Panc1 (cell line): ENCODE measurements at regions not wholly inside any gene's neighbourhood (a gene's known extent, or its start where the extent isn't known, plus 50 kb on each side); places are given as distances from the start of the nearest gene placed in this dataset.

ENCODE experiments used
- ATAC-seq: fragments of 200-7000 bp; cut with Tn5 transposase; 2 replicates; pipeline ENCODE4 v1.9.1; 2020; ENCODE audit warnings: mild to moderate bottlenecking, moderate library complexity
- BruUV-seq: library from RNA; stranded (reverse); fragments of 400-500 nt; replicated peaks from 2 replicates; lab custom pipeline; 2021; lab: Mats Ljungman, UMichigan
- CTCF ChIA-PET: fragments of 300-600 bp; sonication (Branson Sonifier 250); formaldehyde crosslinking; loops from one replicate; lab custom pipeline; 2022; ENCODE audit warnings: antibody characterized with exemption; lab: Charles Lee
- POLR2A ChIA-PET: fragments of 300-600 bp; sonication (Branson Sonifier 250); formaldehyde crosslinking; loops from one replicate; lab custom pipeline; 2022; ENCODE audit warnings: antibody characterized with exemption; lab: Charles Lee
- DNase-seq: peaks from one replicate; pipeline ENCODE4 v3.0.0-alpha.2; 2010; ENCODE audit warnings: low read depth, low spot score
- H3K27ac ChIP-seq: 2 replicates; pipeline ENCODE4 v1.5.1; 2011; ENCODE audit warnings: mild to moderate bottlenecking, low read length, inconsistent platforms
- H3K27me3 ChIP-seq: fragments of 200-500 bp; sonication (Bioruptor generic); 2 replicates; pipeline ENCODE4 v1.6.0; 2014; ENCODE audit warnings: low read length, inconsistent platforms; ENCODE audit not compliant: control insufficient read depth, insufficient read depth
- H3K36me3 ChIP-seq: fragments of 200-500 bp; sonication (Bioruptor generic); 2 replicates; pipeline ENCODE4 v1.5.1; 2014; ENCODE audit warnings: inconsistent platforms, mild to moderate bottlenecking, low read length, moderate library complexity; ENCODE audit not compliant: control insufficient read depth, insufficient read depth
- H3K4me1 ChIP-seq: 2 replicates; pipeline ENCODE4 v1.5.1; 2011; ENCODE audit warnings: inconsistent platforms, mild to moderate bottlenecking, low read length, moderate library complexity; ENCODE audit not compliant: control insufficient read depth, insufficient read depth
- H3K4me3 ChIP-seq, 2 experiments: 2 replicates each; pipeline ENCODE4 v1.5.1; 2011 to 2012; ENCODE audit warnings: low read depth in 2 of 2, low read length in 2 of 2, mild to moderate bottlenecking in 2 of 2, inconsistent platforms in 1 of 2, moderate library complexity in 1 of 2
- H3K9me3 ChIP-seq: fragments of 200-500 bp; sonication (Bioruptor generic); 2 replicates; pipeline ENCODE4 v1.5.1; 2014; ENCODE audit warnings: low read depth, mild to moderate bottlenecking, inconsistent platforms, low read length, moderate library complexity; ENCODE audit not compliant: control insufficient read depth, insufficient read depth
- POLR2AphosphoS5 ChIP-seq: IDR thresholded peaks from 2 replicates; pipeline ENCODE4 v1.6.1; 2012; ENCODE audit warnings: mild to moderate bottlenecking, low read depth, low read length, moderate library complexity
- SIN3A ChIP-seq: IDR thresholded peaks from 2 replicates; pipeline ENCODE4 v1.6.1; 2012; ENCODE audit warnings: low read depth, mild to moderate bottlenecking, low read length, moderate library complexity, borderline replicate concordance; ENCODE audit not compliant: insufficient read depth
- TCF7L2 ChIP-seq: IDR thresholded peaks from 2 replicates; pipeline ENCODE4 v1.6.1; 2011; ENCODE audit warnings: mild to moderate bottlenecking, low read depth, low read length, inconsistent platforms
- in situ Hi-C: cut with HindIII; loops from 2 replicates; pipeline ENCODE4 v1.10.0; 2016; ENCODE audit warnings: low sequenced_read_pairs, low pct_unique_long_range_greater_than_20kb
- intact Hi-C: fragments of 100-400 bp; cut with micrococcal nuclease; formaldehyde crosslinking; loops from one replicate; pipeline ENCODE4 v1.10.0; 2022; ENCODE audit not compliant: unreplicated experiment
- TF ChIP-seq, protein P1 (sequence below), 2 experiments: IDR thresholded peaks; 2 replicates each; pipeline ENCODE4 v1.6.1; 2011 to 2012; ENCODE audit warnings: low read depth in 2 of 2, control low read depth in 1 of 2, low read length in 1 of 2, mild to moderate bottlenecking in 1 of 2, moderate library complexity in 1 of 2; ENCODE audit not compliant: insufficient read depth in 1 of 2
- TF ChIP-seq, protein P2 (sequence below): fragments of 450-650 bp; IDR thresholded peaks from 2 replicates; pipeline ENCODE4 v1.5.1; 2017; ENCODE audit warnings: mild to moderate bottlenecking

DNA sequence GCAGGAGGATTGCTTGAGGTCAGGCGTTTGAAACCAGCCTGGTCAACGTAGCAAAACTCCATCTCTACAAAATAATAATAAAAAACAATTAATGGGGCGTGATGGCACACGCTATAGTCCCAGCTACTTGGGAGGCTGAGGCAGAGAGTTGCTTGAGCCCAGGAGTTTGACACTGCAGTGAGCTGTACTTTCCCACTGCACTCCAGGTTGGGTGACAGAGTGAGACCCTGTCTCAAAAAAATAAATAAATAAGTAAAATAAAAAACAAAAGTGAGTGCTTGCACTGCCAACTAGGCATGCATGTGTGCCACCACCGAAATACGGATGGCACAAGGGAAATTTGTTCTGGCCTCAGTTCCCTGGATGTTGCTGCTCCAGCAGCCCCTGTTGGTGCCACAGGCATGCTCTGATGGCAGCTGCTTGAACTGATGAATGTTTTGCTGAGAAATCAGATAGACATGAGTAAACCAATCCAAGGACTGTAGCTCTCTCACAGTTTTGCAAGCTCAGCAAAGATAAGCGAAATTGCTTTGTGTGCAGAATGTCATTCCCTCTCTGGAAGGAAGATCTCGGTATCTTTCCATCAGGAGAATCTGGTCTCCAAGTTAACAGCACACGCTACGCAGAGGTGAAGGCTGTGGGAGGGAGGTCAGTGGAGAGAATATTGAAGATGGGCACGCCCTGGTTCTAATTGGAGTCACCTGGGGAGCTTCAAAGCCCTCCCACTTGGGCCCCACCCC is 188.0 kb upstream of the SLC24A3 start:
- Histone ChIP-seq H3K27ac (no peak overlapping the region), H3K9me3 (no peaks in the 10 kb centered on the region), H3K4me1 (no peaks in the 10 kb centered on the region), H3K36me3 (no peaks in the 10 kb centered on the region), H3K27me3 (no peaks in the 10 kb centered on the region; the same call in 1 of the 2 replicates), H3K4me3 (no peak overlapping the region)
- no TSS peak for BruUV-seq
- CTCF ChIA-PET, result no interaction called here
- POLR2A ChIA-PET, result no interaction called here
- intact Hi-C loops, result no loop called here
- ATAC-seq (no peak), DNase-seq (no peak)
- in situ Hi-C loops, result no loop called here
- no peak for TF ChIP-seq TCF7L2
- TF ChIP-seq, protein P1, sequence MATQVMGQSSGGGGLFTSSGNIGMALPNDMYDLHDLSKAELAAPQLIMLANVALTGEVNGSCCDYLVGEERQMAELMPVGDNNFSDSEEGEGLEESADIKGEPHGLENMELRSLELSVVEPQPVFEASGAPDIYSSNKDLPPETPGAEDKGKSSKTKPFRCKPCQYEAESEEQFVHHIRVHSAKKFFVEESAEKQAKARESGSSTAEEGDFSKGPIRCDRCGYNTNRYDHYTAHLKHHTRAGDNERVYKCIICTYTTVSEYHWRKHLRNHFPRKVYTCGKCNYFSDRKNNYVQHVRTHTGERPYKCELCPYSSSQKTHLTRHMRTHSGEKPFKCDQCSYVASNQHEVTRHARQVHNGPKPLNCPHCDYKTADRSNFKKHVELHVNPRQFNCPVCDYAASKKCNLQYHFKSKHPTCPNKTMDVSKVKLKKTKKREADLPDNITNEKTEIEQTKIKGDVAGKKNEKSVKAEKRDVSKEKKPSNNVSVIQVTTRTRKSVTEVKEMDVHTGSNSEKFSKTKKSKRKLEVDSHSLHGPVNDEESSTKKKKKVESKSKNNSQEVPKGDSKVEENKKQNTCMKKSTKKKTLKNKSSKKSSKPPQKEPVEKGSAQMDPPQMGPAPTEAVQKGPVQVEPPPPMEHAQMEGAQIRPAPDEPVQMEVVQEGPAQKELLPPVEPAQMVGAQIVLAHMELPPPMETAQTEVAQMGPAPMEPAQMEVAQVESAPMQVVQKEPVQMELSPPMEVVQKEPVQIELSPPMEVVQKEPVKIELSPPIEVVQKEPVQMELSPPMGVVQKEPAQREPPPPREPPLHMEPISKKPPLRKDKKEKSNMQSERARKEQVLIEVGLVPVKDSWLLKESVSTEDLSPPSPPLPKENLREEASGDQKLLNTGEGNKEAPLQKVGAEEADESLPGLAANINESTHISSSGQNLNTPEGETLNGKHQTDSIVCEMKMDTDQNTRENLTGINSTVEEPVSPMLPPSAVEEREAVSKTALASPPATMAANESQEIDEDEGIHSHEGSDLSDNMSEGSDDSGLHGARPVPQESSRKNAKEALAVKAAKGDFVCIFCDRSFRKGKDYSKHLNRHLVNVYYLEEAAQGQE (IDR thresholded peaks at IDR 0.05; ENCODE audit: insufficient read depth in 1 of 2, low read depth in 2 of 2, low read length in 1 of 2), result no peak
- TF ChIP-seq SIN3A, result no peak
- no peak for TF ChIP-seq POLR2AphosphoS5
- TF ChIP-seq, protein P2, sequence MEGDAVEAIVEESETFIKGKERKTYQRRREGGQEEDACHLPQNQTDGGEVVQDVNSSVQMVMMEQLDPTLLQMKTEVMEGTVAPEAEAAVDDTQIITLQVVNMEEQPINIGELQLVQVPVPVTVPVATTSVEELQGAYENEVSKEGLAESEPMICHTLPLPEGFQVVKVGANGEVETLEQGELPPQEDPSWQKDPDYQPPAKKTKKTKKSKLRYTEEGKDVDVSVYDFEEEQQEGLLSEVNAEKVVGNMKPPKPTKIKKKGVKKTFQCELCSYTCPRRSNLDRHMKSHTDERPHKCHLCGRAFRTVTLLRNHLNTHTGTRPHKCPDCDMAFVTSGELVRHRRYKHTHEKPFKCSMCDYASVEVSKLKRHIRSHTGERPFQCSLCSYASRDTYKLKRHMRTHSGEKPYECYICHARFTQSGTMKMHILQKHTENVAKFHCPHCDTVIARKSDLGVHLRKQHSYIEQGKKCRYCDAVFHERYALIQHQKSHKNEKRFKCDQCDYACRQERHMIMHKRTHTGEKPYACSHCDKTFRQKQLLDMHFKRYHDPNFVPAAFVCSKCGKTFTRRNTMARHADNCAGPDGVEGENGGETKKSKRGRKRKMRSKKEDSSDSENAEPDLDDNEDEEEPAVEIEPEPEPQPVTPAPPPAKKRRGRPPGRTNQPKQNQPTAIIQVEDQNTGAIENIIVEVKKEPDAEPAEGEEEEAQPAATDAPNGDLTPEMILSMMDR, result no peak

DNA sequence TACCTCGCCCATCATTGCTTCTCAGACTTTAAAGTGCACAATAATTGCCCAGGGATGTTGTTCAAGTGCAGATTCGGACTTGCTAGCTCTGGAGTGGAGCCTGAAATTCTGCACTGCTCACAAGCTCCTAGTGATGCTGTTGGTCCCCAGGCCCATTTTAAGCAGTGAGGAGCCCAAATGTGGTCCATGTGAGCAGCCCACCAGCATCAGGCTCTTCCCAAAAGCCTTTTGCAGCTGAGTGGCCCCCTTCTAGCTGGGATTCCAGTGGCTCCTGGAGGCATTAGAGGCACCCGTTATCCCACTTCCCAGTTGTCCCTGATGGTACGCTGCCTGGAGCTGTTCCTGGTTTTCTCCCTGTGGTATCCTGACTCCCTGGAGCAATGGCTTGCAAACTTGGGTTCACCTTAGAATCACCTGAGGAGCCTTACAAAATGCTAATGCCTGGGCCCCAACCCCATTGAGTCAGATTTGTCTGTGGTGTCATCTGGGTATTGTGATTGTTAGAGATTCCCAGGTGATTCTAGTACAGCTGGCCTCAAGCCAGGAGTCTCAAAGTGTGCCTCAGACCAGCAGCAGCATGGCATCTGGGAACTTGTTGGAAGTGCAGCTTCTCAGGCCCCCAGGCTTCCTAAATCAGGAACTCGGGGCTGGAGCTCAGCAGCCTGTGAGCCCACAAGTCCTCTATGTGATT is 186.9 kb upstream of the SLC24A3 start:
- DNase-seq (no peak), ATAC-seq (no peak)
- no peak overlapping the region for H3K27ac ChIP-seq
- POLR2A ChIA-PET, result no interaction called here
- intact Hi-C loops, result no loop called here
- no peaks in the 10 kb centered on the region for H3K36me3 ChIP-seq
- no peak overlapping the region for H3K4me3 ChIP-seq
- TF ChIP-seq, protein P2, result no peak
- TF ChIP-seq SIN3A, result no peak
- CTCF ChIA-PET, result no interaction called here
- H3K27me3 ChIP-seq, result no peaks in the 10 kb centered on the region; the same call in 1 of the 2 replicates
- in situ Hi-C loops, result no loop called here
- BruUV-seq, result no TSS peak
- H3K4me1 ChIP-seq, result no peaks in the 10 kb centered on the region
- no peaks in the 10 kb centered on the region for H3K9me3 ChIP-seq
